Activated CD4-positive, CD25-positive, alpha-beta regulatory T cell treated with anti-CD3 and anti-CD28 coated beads, Interleukin-2, amount 50 U/mL, for 72 hours (primary cell): ENCODE measurements at regions not wholly inside any gene's neighbourhood (a gene's known extent, or its start where the extent isn't known, plus 50 kb on each side); places are given as distances from the start of the nearest gene placed in this dataset.

Experiments used
- DNase-seq: peaks from one replicate; pipeline ENCODE4 v3.0.0; 2021

- no peak for DNase-seq
These were observed 314.1 kb downstream of the CTTN start for GRCh38 chr11:70712471-70712870.

- no peak for DNase-seq
These were observed 314.9 kb downstream of the CTTN start for GRCh38 chr11:70713086-70713835.

- no peak for DNase-seq
These were observed 315.8 kb downstream of the CTTN start for GRCh38 chr11:70713988-70714665.

GRCh38 chr11:70715166-70715951 lies 317.0 kb downstream of the CTTN start:
- DNase-seq = no peak

GRCh38 chr11:70716216-70716615 lies 317.9 kb downstream of the CTTN start:
- DNase-seq = no peak

- no peak for DNase-seq
These were observed 318.9 kb downstream of the CTTN start for GRCh38 chr11:70716986-70717775.

GRCh38 chr11:70717936-70718595 lies 319.7 kb downstream of the CTTN start:
- no peak for DNase-seq

GRCh38 chr11:70719516-70719915 lies 321.2 kb downstream of the CTTN start:
- DNase-seq = no peak

- no peak for DNase-seq
These were observed 322.0 kb downstream of the CTTN start for GRCh38 chr11:70720281-70720680.

GRCh38 chr11:70721006-70721405 lies 322.7 kb downstream of the CTTN start:
- DNase-seq = no peak

GRCh38 chr11:70725278-70725677 lies 326.9 kb downstream of the CTTN start:
- DNase-seq = no peak

GRCh38 chr11:70725739-70726138 lies 327.4 kb downstream of the CTTN start:
- DNase-seq = no peak

GRCh38 chr11:70727021-70727420 lies 328.7 kb downstream of the CTTN start:
- no peak for DNase-seq

GRCh38 chr11:70727899-70728620 lies 329.7 kb downstream of the CTTN start:
- no peak for DNase-seq

- no peak for DNase-seq
These were observed 331.6 kb downstream of the CTTN start for GRCh38 chr11:70729949-70730348.

- no peak for DNase-seq
These were observed 332.1 kb downstream of the CTTN start for GRCh38 chr11:70730411-70730810.

GRCh38 chr11:70731271-70732022 lies 333.1 kb downstream of the CTTN start:
- no peak for DNase-seq

- no peak for DNase-seq
These were observed 333.9 kb downstream of the CTTN start for GRCh38 chr11:70732023-70732880.

- no peak for DNase-seq
These were observed 334.5 kb downstream of the CTTN start for GRCh38 chr11:70732881-70733196.
